ENCODE measurements at regions not wholly inside any gene's neighbourhood (a gene's known extent, or its start where the extent isn't known, plus 50 kb on each side); places are given as distances from the start of the nearest gene placed in this dataset.

DNA sequence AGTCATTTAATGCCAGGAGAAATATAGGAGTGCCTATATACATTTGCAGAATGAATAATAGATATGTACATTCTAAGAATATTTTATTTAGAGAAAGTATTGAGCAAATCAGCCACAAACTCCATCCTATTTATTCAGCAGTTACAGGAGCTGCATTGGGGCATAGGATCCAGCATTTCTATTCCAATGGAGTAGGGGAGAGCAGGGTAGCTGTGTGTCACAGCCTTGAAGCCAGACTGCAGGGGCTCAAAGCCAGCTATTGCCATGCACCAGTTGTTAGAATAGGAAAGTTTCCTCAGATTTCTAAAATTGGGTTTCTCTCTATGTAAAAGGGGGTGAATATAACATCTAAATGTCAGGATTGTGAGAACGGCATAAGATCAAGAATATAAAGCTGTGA is 116.8 kb upstream of the MYO3A start:
- ChIA-PET POLR2A (ENCODE audit: unreplicated experiment) (no interaction called here), CTCF (no interaction called here)
- intact Hi-C loops (cut with micrococcal nuclease) = no loop called here
- no peaks in the 10 kb centered on the region for H4K20me1 ChIP-seq (ENCODE audit: low read length)
- TF ChIP-seq, protein P1, sequence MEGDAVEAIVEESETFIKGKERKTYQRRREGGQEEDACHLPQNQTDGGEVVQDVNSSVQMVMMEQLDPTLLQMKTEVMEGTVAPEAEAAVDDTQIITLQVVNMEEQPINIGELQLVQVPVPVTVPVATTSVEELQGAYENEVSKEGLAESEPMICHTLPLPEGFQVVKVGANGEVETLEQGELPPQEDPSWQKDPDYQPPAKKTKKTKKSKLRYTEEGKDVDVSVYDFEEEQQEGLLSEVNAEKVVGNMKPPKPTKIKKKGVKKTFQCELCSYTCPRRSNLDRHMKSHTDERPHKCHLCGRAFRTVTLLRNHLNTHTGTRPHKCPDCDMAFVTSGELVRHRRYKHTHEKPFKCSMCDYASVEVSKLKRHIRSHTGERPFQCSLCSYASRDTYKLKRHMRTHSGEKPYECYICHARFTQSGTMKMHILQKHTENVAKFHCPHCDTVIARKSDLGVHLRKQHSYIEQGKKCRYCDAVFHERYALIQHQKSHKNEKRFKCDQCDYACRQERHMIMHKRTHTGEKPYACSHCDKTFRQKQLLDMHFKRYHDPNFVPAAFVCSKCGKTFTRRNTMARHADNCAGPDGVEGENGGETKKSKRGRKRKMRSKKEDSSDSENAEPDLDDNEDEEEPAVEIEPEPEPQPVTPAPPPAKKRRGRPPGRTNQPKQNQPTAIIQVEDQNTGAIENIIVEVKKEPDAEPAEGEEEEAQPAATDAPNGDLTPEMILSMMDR (conservative IDR thresholded peaks at IDR 0.05; ENCODE audit: low read depth, low read length) = no peak
- no peak for TF ChIP-seq EZH2 (IDR thresholded peaks at IDR 0.05; ENCODE audit: low read length, unreplicated experiment)
- TF ChIP-seq EZH2phosphoT487 (IDR thresholded peaks at IDR 0.05; ENCODE audit: borderline replicate concordance, low read length) = no peak
- H3K9ac ChIP-seq (ENCODE audit: low read length) = no peak overlapping the region
- H3K4me2 ChIP-seq (ENCODE audit: low read length) = no peak overlapping the region
- H3K9me3 ChIP-seq (ENCODE audit: low read length) = no peaks in the 10 kb centered on the region
- no peaks in the 10 kb centered on the region for H3F3A ChIP-seq (ENCODE audit: low read length, unreplicated experiment)
- H3K79me2 ChIP-seq (ENCODE audit: low read length) = no peaks in the 10 kb centered on the region
- no peak overlapping the region for H3K4me3 ChIP-seq (ENCODE audit: low read length)
- H2AFZ ChIP-seq (ENCODE audit: low read length) = no peak overlapping the region
- no peaks in the 10 kb centered on the region for H3K27me3 ChIP-seq (ENCODE audit: low read length)
- H3K4me1 ChIP-seq (ENCODE audit: insufficient read depth, low read length) = no peaks in the 10 kb centered on the region
- DNase-seq = no peak
- H3K36me3 ChIP-seq (ENCODE audit: low read depth, low read length) = no peaks in the 10 kb centered on the region
- BruUV-seq (replicated peaks) = no TSS peak
- no peaks in the 10 kb centered on the region for H3K9me2 ChIP-seq (replicated peaks; ENCODE audit: low read length)
- ATAC-seq = no peak
- no peak overlapping the region for H3K27ac ChIP-seq (ENCODE audit: low read length)

DNA sequence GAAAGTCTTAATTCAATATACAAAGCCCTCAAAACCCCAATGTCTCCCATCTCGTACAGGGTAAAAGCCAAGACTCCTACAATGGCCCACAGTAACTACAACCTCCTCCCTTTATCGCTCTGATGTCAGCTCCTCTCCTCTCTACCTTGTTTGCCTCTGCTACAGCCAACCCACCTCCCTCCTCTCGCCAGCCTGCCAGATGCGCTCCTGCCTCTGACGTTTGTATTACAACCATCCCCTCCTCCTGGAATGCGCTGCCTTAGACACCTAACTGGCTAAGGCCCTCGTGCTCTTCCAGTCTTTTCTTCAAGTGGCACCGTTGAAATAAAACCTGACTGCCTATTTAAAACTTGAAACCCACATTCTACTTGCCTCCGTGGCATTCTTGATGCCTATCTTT is 115.3 kb upstream of the MYO3A start:
- H3K36me3 ChIP-seq (ENCODE audit: low read depth, low read length) = no peaks in the 10 kb centered on the region
- CTCF ChIA-PET = no interaction called here
- no peaks in the 10 kb centered on the region for H3K9me2 ChIP-seq (replicated peaks; ENCODE audit: low read length)
- POLR2A ChIA-PET (ENCODE audit: unreplicated experiment) = no interaction called here
- no peaks in the 10 kb centered on the region for H4K20me1 ChIP-seq (ENCODE audit: low read length)
- no peak overlapping the region for H3K4me2 ChIP-seq (ENCODE audit: low read length)
- no peaks in the 10 kb centered on the region for H3K9me3 ChIP-seq (ENCODE audit: low read length)
- no peaks in the 10 kb centered on the region for H3K27me3 ChIP-seq (ENCODE audit: low read length)
- TF ChIP-seq, protein P1 (conservative IDR thresholded peaks at IDR 0.05; ENCODE audit: low read depth, low read length) = no peak
- TF ChIP-seq EZH2phosphoT487 (IDR thresholded peaks at IDR 0.05; ENCODE audit: borderline replicate concordance, low read length) (no peak), EZH2 (IDR thresholded peaks at IDR 0.05; ENCODE audit: low read length, unreplicated experiment) (no peak)
- H3K4me1 ChIP-seq (ENCODE audit: insufficient read depth, low read length) = no peaks in the 10 kb centered on the region
- no peaks in the 10 kb centered on the region for H3F3A ChIP-seq (ENCODE audit: low read length, unreplicated experiment)
- H3K9ac ChIP-seq (ENCODE audit: low read length) = no peak overlapping the region
- H3K4me3 ChIP-seq (ENCODE audit: low read length) = no peak overlapping the region
- no peak overlapping the region for H2AFZ ChIP-seq (ENCODE audit: low read length)
- DNase-seq = no peak
- ATAC-seq = no peak
- no TSS peak for BruUV-seq (replicated peaks)
- no peaks in the 10 kb centered on the region for H3K79me2 ChIP-seq (ENCODE audit: low read length)
- H3K27ac ChIP-seq (ENCODE audit: low read length) = no peak overlapping the region
- intact Hi-C loops (cut with micrococcal nuclease) = no loop called here

GRCh38 chr10:25820472-25820871 is 113.6 kb upstream of the MYO3A start:
- ATAC-seq (no peak), DNase-seq (no peak)
- Histone ChIP-seq H3K9me2 (replicated peaks; ENCODE audit: low read length) (no peaks in the 10 kb centered on the region), H4K20me1 (ENCODE audit: low read length) (no peaks in the 10 kb centered on the region), H3K27me3 (ENCODE audit: low read length) (no peaks in the 10 kb centered on the region), H3K4me2 (ENCODE audit: low read length) (no peak overlapping the region), H3K4me1 (ENCODE audit: insufficient read depth, low read length) (no peaks in the 10 kb centered on the region), H2AFZ (ENCODE audit: low read length) (no peak overlapping the region), H3K9ac (ENCODE audit: low read length) (no peak overlapping the region), H3K4me3 (ENCODE audit: low read length) (no peak overlapping the region), H3K79me2 (ENCODE audit: low read length) (no peaks in the 10 kb centered on the region), H3K36me3 (ENCODE audit: low read depth, low read length) (no peaks in the 10 kb centered on the region), H3K27ac (ENCODE audit: low read length) (no peak overlapping the region), H3K9me3 (ENCODE audit: low read length) (no peaks in the 10 kb centered on the region), H3F3A (ENCODE audit: low read length, unreplicated experiment) (no peaks in the 10 kb centered on the region)
- TF ChIP-seq EZH2phosphoT487 (IDR thresholded peaks at IDR 0.05; ENCODE audit: borderline replicate concordance, low read length) (no peak), EZH2 (IDR thresholded peaks at IDR 0.05; ENCODE audit: low read length, unreplicated experiment) (no peak)
- TF ChIP-seq, protein P1 (conservative IDR thresholded peaks at IDR 0.05; ENCODE audit: low read depth, low read length) = no peak
- no TSS peak for BruUV-seq (replicated peaks)
- intact Hi-C loops (cut with micrococcal nuclease) = no loop called here
- ChIA-PET CTCF (no interaction called here), POLR2A (ENCODE audit: unreplicated experiment) (no interaction called here)

Measured in PC-3 (cell line).